Osteoblast (primary cell): ENCODE measurements at regions not wholly inside any gene's neighbourhood (a gene's known extent, or its start where the extent isn't known, plus 50 kb on each side); places are given as distances from the start of the nearest gene placed in this dataset.

ENCODE experiments used
- DNase-seq: peaks from one replicate; pipeline ENCODE4 v3.0.0; 2011; ENCODE audit warnings: low spot score, mixed read lengths; ENCODE audit not compliant: insufficient read length; ENCODE audit errors: missing footprints
- H2AFZ ChIP-seq: 2 replicates; pipeline ENCODE4 v1.6.0; 2011; ENCODE audit warnings: mild to moderate bottlenecking, low read length
- H3K27ac ChIP-seq: 2 replicates; pipeline ENCODE4 v1.5.1; 2011; ENCODE audit warnings: mild to moderate bottlenecking, low read depth, low read length, moderate library complexity
- H3K27me3 ChIP-seq: 2 replicates; pipeline ENCODE4 v1.6.0; 2012; ENCODE audit warnings: mild to moderate bottlenecking, control low read depth, inconsistent platforms, low read length, moderate library complexity; ENCODE audit not compliant: insufficient read depth
- H3K36me3 ChIP-seq: 2 replicates; pipeline ENCODE4 v1.5.1; 2011; ENCODE audit warnings: mild to moderate bottlenecking, low read length, control low read depth, moderate library complexity; ENCODE audit not compliant: insufficient read depth
- H3K4me1 ChIP-seq: 2 replicates; pipeline ENCODE4 v1.5.1; 2011; ENCODE audit warnings: mild to moderate bottlenecking, low read length, control low read depth, moderate library complexity; ENCODE audit not compliant: insufficient read depth
- H3K4me2 ChIP-seq: 2 replicates; pipeline ENCODE4 v1.6.0; 2011; ENCODE audit warnings: mild to moderate bottlenecking, low read length; ENCODE audit not compliant: insufficient read depth
- H3K4me3 ChIP-seq: fragments of 200-600 bp; sonication (generic); 3 replicates; pipeline ENCODE4 v1.5.1; 2012; ENCODE audit warnings: mild to moderate bottlenecking, low read length, inconsistent platforms; ENCODE audit not compliant: insufficient read depth
- H3K79me2 ChIP-seq: 2 replicates; pipeline ENCODE4 v1.6.0; 2012; ENCODE audit warnings: mild to moderate bottlenecking, low read length, control low read depth, inconsistent platforms; ENCODE audit not compliant: insufficient read depth
- H3K9me3 ChIP-seq: 2 replicates; pipeline ENCODE4 v1.5.1; 2011; ENCODE audit warnings: low read depth, low read length, control low read depth
- H4K20me1 ChIP-seq: 2 replicates; pipeline ENCODE4 v1.6.0; 2012; ENCODE audit warnings: mild to moderate bottlenecking, low read length, control low read depth; ENCODE audit not compliant: insufficient read depth
- TF ChIP-seq, protein P1 (sequence below): IDR thresholded peaks from 2 replicates; pipeline ENCODE4 v1.5.1; 2011; ENCODE audit warnings: mild to moderate bottlenecking, low read depth, low read length, moderate library complexity; ENCODE audit errors: extremely low read depth

DNA sequence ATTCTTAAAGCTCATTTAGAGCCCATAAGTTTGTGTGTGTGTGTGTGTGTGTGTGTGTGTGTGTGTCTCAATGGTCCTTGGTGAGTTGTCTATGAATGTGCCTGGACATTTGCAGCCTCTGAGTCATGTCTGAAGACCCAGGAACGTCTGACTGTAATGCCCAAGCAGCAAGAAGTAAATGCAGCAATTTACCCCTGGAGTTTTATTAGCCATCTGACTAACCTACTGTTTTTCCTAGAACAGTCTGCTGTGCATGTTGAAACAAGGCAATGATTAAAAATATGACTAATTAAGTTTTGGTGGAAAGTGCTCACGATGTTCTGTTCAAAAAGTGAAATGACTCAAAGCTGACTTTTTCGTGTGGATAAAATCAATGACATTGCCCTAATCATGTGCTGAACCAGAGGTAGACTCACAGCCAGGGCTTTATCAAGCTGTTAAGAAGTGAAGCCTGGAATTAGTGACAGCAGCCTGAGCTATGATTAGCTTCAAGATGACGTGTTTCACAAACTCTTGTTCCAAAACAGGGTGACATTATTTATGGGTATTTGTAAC is 201.6 kb downstream of the CPE start:
- peak overlapping the region; percentile 62 for H3K27ac ChIP-seq
- no peaks in the 10 kb centered on the region for H3K9me3 ChIP-seq
- peak overlapping the region; percentile 16 for H2AFZ ChIP-seq
- peak overlapping the region; percentile 72 for H3K4me2 ChIP-seq
- H3K27me3 ChIP-seq = no peaks in the 10 kb centered on the region
- peaks cover 14% of the 10 kb centered on the region for H3K4me1 ChIP-seq
- no peaks in the 10 kb centered on the region for H4K20me1 ChIP-seq
- no peaks in the 10 kb centered on the region for H3K36me3 ChIP-seq
- H3K4me3 ChIP-seq = peak overlapping the region; percentile 21
- no peaks in the 10 kb centered on the region for H3K79me2 ChIP-seq
- TF ChIP-seq, protein P1, sequence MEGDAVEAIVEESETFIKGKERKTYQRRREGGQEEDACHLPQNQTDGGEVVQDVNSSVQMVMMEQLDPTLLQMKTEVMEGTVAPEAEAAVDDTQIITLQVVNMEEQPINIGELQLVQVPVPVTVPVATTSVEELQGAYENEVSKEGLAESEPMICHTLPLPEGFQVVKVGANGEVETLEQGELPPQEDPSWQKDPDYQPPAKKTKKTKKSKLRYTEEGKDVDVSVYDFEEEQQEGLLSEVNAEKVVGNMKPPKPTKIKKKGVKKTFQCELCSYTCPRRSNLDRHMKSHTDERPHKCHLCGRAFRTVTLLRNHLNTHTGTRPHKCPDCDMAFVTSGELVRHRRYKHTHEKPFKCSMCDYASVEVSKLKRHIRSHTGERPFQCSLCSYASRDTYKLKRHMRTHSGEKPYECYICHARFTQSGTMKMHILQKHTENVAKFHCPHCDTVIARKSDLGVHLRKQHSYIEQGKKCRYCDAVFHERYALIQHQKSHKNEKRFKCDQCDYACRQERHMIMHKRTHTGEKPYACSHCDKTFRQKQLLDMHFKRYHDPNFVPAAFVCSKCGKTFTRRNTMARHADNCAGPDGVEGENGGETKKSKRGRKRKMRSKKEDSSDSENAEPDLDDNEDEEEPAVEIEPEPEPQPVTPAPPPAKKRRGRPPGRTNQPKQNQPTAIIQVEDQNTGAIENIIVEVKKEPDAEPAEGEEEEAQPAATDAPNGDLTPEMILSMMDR = no peak
- peak; percentile 69 for DNase-seq

DNA sequence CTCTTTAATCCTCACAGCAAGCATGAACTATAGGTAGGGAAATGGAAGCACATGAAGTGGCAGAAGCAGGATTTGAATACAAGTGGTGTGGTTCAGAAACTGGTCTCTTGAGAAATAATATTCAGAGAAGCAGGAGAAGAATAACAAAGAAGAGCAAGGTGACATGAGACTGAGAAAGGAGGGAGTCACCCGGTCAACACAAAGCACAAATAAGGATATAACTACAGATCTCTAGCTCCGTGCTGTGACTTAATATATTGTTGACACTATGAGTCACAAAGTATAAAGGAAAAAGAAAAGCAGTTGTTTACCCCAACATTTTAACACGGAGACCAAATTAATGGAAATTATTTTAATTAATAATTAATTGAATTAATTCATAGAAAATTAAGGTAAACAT is 204.5 kb downstream of the CPE start:
- Histone ChIP-seq H3K9me3 (no peaks in the 10 kb centered on the region), H2AFZ (no peak overlapping the region), H3K4me3 (no peak overlapping the region), H3K79me2 (no peaks in the 10 kb centered on the region), H3K4me2 (no peak overlapping the region), H4K20me1 (no peaks in the 10 kb centered on the region), H3K4me1 (peaks cover 14% of the 10 kb centered on the region), H3K27ac (no peak overlapping the region), H3K27me3 (no peaks in the 10 kb centered on the region), H3K36me3 (no peaks in the 10 kb centered on the region)
- TF ChIP-seq, protein P1 = no peak
- peak; percentile 1 for DNase-seq

DNA sequence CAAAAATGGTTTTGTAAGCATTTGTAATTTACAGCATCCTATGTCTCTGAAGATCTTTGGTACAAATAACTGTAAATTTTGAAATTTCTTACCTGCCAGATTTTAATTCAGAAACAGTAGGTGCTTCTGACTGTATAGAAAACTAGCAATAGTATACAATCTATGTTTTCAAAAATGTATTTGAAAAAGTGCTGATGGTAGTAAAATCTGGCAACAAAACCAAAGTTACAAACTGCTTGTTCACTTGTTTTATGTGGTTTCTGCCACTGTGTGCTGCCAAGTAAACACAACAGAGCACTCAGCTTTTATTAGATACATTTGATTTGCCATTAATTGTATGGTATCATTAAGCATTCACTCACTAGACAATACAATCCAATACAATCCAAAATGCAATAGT is 206.1 kb downstream of the CPE start:
- no peak for DNase-seq
- H2AFZ ChIP-seq = no peak overlapping the region
- H3K27me3 ChIP-seq = no peaks in the 10 kb centered on the region
- H3K9me3 ChIP-seq = no peaks in the 10 kb centered on the region
- TF ChIP-seq, protein P1 = no peak
- H3K27ac ChIP-seq = no peak overlapping the region
- no peaks in the 10 kb centered on the region for H4K20me1 ChIP-seq
- no peaks in the 10 kb centered on the region for H3K79me2 ChIP-seq
- no peak overlapping the region for H3K4me3 ChIP-seq
- H3K4me1 ChIP-seq = peaks cover 9% of the 10 kb centered on the region
- H3K4me2 ChIP-seq = no peak overlapping the region
- no peaks in the 10 kb centered on the region for H3K36me3 ChIP-seq

DNA sequence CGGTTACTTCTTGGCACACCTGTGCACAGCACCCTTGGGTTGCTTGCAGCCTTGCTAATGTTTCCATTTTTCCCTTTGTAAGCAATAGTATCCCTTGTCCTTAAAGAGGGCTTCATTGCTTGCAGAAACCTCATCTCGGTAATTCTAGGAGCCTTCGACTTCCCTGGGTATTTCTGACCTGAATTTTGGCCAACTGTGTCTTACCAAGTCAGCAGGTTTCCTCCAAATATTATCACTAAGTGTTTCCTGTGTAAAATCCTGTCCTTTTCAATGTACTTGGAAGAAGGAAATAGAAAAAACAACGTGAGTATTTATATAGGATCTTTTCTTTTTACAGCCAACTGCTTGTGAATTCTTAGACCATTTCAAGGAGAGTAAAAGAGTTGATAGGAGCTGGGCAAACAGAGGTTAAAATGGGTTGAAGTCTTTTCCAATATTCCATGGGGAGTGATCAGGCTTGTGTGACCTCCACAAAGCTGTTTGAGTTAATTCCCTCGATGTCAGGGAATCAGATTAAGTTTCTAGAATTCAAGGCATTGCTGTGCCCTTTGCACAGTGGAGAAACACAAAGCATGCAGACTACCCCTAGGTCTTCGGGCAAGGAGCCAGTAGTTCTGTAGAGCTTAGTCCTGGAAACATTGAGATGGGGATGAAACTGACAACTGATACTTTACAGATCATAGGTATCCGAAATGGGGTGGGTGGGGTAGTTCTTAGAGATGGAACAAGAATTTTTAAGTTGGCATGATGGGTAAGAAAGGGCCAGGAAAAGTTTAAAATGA is 209.9 kb downstream of the CPE start:
- Histone ChIP-seq H3K9me3 (no peaks in the 10 kb centered on the region), H3K27me3 (no peaks in the 10 kb centered on the region), H3K4me3 (no peak overlapping the region), H4K20me1 (no peaks in the 10 kb centered on the region), H3K4me1 (peaks cover 7% of the 10 kb centered on the region), H3K79me2 (no peaks in the 10 kb centered on the region), H2AFZ (no peak overlapping the region), H3K4me2 (no peak overlapping the region), H3K36me3 (no peaks in the 10 kb centered on the region), H3K27ac (no peak overlapping the region)
- no peak for DNase-seq
- TF ChIP-seq, protein P1 = no peak
